GM18870 (cell line): ENCODE measurements at regions not wholly inside any gene's neighbourhood (a gene's known extent, or its start where the extent isn't known, plus 50 kb on each side); places are given as distances from the start of the nearest gene placed in this dataset.

Experiments
- ATAC-seq: cut with Tn5 transposase; IDR thresholded peaks from one replicate; pipeline ENCODE4 v1.9.1; 2021; ENCODE audit warnings: moderate library complexity; ENCODE audit not compliant: unreplicated experiment

- ATAC-seq = no peak
Observed at GRCh38 chr11:92885600-92885999, 83.9 kb upstream of the MTNR1B start.

- peak; percentile 85 for ATAC-seq
Observed at GRCh38 chr11:92886243-92886905, 83.1 kb upstream of the MTNR1B start.

- no peak for ATAC-seq
Observed at GRCh38 chr11:92888696-92889095, 80.8 kb upstream of the MTNR1B start.

GRCh38 chr11:92890846-92891245 is 78.6 kb upstream of the MTNR1B start:
- ATAC-seq = no peak

GRCh38 chr11:92892802-92893684 is 76.4 kb upstream of the MTNR1B start:
- ATAC-seq = no peak

GRCh38 chr11:92894197-92894596 is 75.3 kb upstream of the MTNR1B start:
- ATAC-seq = no peak

- ATAC-seq = no peak
Observed at GRCh38 chr11:92897487-92897886, 72.0 kb upstream of the MTNR1B start.

- ATAC-seq = no peak
Observed at GRCh38 chr11:92902417-92902816, 67.0 kb upstream of the MTNR1B start.

- no peak for ATAC-seq
Observed at GRCh38 chr11:92907671-92908070, 61.8 kb upstream of the MTNR1B start.

GRCh38 chr11:92909214-92909613 is 60.2 kb upstream of the MTNR1B start:
- no peak for ATAC-seq

GRCh38 chr11:92911478-92911877 is 58.0 kb upstream of the MTNR1B start:
- no peak for ATAC-seq

- no peak for ATAC-seq
Observed at GRCh38 chr11:92915551-92915950, 53.9 kb upstream of the MTNR1B start.

GRCh38 chr11:92916299-92916698 is 53.2 kb upstream of the MTNR1B start:
- ATAC-seq = no peak

- no peak for ATAC-seq
Observed at GRCh38 chr11:92917927-92918326, 51.5 kb upstream of the MTNR1B start.

- ATAC-seq = no peak
Observed at GRCh38 chr11:92919048-92919447, 50.4 kb upstream of the MTNR1B start.
